ENCODE measurements at regions not wholly inside any gene's neighbourhood (a gene's known extent, or its start where the extent isn't known, plus 50 kb on each side); places are given as distances from the start of the nearest gene placed in this dataset.

GRCh38 chr17:34852614-34853013 is 108.6 kb downstream of the CCT6B start:
- CTCF ChIA-PET: no interaction called here
- no TSS peak for BruUV-seq (replicated peaks)
- no peak overlapping the region for H3K4me3 ChIP-seq (ENCODE audit: low read depth, low read length, poor library complexity, severe bottlenecking)
- intact Hi-C loops (cut with micrococcal nuclease; ENCODE audit: unreplicated experiment): no loop called here
- H3K27ac ChIP-seq (ENCODE audit: low read depth, low read length, poor library complexity, severe bottlenecking): no peak overlapping the region
- H3K9me3 ChIP-seq (ENCODE audit: low read depth, low read length, poor library complexity, severe bottlenecking): no peaks in the 10 kb centered on the region
- no peak for TF ChIP-seq CTCF (conservative IDR thresholded peaks at IDR 0.05; ENCODE audit: low read depth, low read length)
- TF ChIP-seq EZH2 (IDR thresholded peaks at IDR 0.05; ENCODE audit: borderline replicate concordance, low read depth, low read length, poor library complexity, severe bottlenecking): no peak
- H3K27me3 ChIP-seq (replicated peaks; ENCODE audit: insufficient read depth, low read depth, low read length, poor library complexity): no peaks in the 10 kb centered on the region
- H3K36me3 ChIP-seq (ENCODE audit: insufficient read depth, low read length, poor library complexity, severe bottlenecking): no peaks in the 10 kb centered on the region
- H3K4me1 ChIP-seq (ENCODE audit: insufficient read depth, low read length, poor library complexity, severe bottlenecking): no peaks in the 10 kb centered on the region
- DNase-seq (ENCODE audit: low spot score): no peak
- POLR2A ChIA-PET (ENCODE audit: low non-redundant PET): no interaction called here

GRCh38 chr17:34851961-34852540 is 109.2 kb downstream of the CCT6B start:
- Histone ChIP-seq H3K36me3 (ENCODE audit: insufficient read depth, low read length, poor library complexity, severe bottlenecking) (no peaks in the 10 kb centered on the region), H3K4me3 (ENCODE audit: low read depth, low read length, poor library complexity, severe bottlenecking) (no peak overlapping the region), H3K27me3 (replicated peaks; ENCODE audit: insufficient read depth, low read depth, low read length, poor library complexity) (no peaks in the 10 kb centered on the region), H3K27ac (ENCODE audit: low read depth, low read length, poor library complexity, severe bottlenecking) (no peak overlapping the region), H3K9me3 (ENCODE audit: low read depth, low read length, poor library complexity, severe bottlenecking) (no peaks in the 10 kb centered on the region), H3K4me1 (ENCODE audit: insufficient read depth, low read length, poor library complexity, severe bottlenecking) (no peaks in the 10 kb centered on the region)
- POLR2A ChIA-PET (ENCODE audit: low non-redundant PET): no interaction called here
- CTCF ChIA-PET: no interaction called here
- DNase-seq (ENCODE audit: low spot score): no peak
- no TSS peak for BruUV-seq (replicated peaks)
- no peak for TF ChIP-seq EZH2 (IDR thresholded peaks at IDR 0.05; ENCODE audit: borderline replicate concordance, low read depth, low read length, poor library complexity, severe bottlenecking)
- no peak for TF ChIP-seq CTCF (conservative IDR thresholded peaks at IDR 0.05; ENCODE audit: low read depth, low read length)
- intact Hi-C loops (cut with micrococcal nuclease; ENCODE audit: unreplicated experiment): no loop called here

- POLR2A ChIA-PET (ENCODE audit: low non-redundant PET): no interaction called here
- Histone ChIP-seq H3K9me3 (ENCODE audit: low read depth, low read length, poor library complexity, severe bottlenecking) (no peaks in the 10 kb centered on the region), H3K4me1 (ENCODE audit: insufficient read depth, low read length, poor library complexity, severe bottlenecking) (no peaks in the 10 kb centered on the region), H3K27ac (ENCODE audit: low read depth, low read length, poor library complexity, severe bottlenecking) (no peak overlapping the region), H3K27me3 (replicated peaks; ENCODE audit: insufficient read depth, low read depth, low read length, poor library complexity) (no peaks in the 10 kb centered on the region), H3K36me3 (ENCODE audit: insufficient read depth, low read length, poor library complexity, severe bottlenecking) (no peaks in the 10 kb centered on the region), H3K4me3 (ENCODE audit: low read depth, low read length, poor library complexity, severe bottlenecking) (no peak overlapping the region)
- CTCF ChIA-PET: no interaction called here
- no peak for TF ChIP-seq EZH2 (IDR thresholded peaks at IDR 0.05; ENCODE audit: borderline replicate concordance, low read depth, low read length, poor library complexity, severe bottlenecking)
- no peak for TF ChIP-seq CTCF (conservative IDR thresholded peaks at IDR 0.05; ENCODE audit: low read depth, low read length)
- no TSS peak for BruUV-seq (replicated peaks)
- DNase-seq (ENCODE audit: low spot score): no peak
- intact Hi-C loops (cut with micrococcal nuclease; ENCODE audit: unreplicated experiment): no loop called here
These were observed 110.3 kb downstream of the CCT6B start for GRCh38 chr17:34850964-34851363.

Data from A673 (cell line).